Chondrocyte (in vitro differentiated cells): ENCODE measurements at regions not wholly inside any gene's neighbourhood (a gene's known extent, or its start where the extent isn't known, plus 50 kb on each side); places are given as distances from the start of the nearest gene placed in this dataset.
"Not testable (repeated sequence)": the region's sequence is repeated elsewhere in the genome, so short reads cannot be mapped to it uniquely, and the experiment has no call there.

Experiments
- DNase-seq: peaks from one replicate; pipeline ENCODE4 v3.0.0; 2021; ENCODE audit warnings: mixed read lengths, low spot score
- H3K27ac Mint-ChIP-seq: one replicate; pipeline ENCODE4 v1.8.0; 2021; ENCODE audit warnings: mild to moderate bottlenecking, moderate library complexity, mixed read lengths; ENCODE audit not compliant: unreplicated experiment
- H3K27me3 Mint-ChIP-seq: 2 replicates; pipeline ENCODE4 v1.8.0; 2021; ENCODE audit warnings: low read depth, mixed read lengths
- H3K36me3 Mint-ChIP-seq: 2 replicates; pipeline ENCODE4 v1.8.0; 2021; ENCODE audit warnings: low read depth, mixed read lengths
- H3K4me1 Mint-ChIP-seq: 2 replicates; pipeline ENCODE4 v1.8.0; 2021; ENCODE audit warnings: low read depth, mild to moderate bottlenecking, mixed read lengths
- H3K4me3 Mint-ChIP-seq: one replicate; pipeline ENCODE4 v1.8.0; 2021; ENCODE audit warnings: mild to moderate bottlenecking, moderate library complexity, mixed read lengths; ENCODE audit not compliant: unreplicated experiment
- H3K9me3 Mint-ChIP-seq: 2 replicates; pipeline ENCODE4 v1.8.0; 2021; ENCODE audit warnings: low read depth, mixed read lengths
- CTCF ChIP-seq: fragments of 200-600 bp; sonication (generic); IDR thresholded peaks from 2 replicates; pipeline ENCODE4 v1.5.0; 2021; ENCODE audit warnings: antibody characterized with exemption, mild to moderate bottlenecking, moderate library complexity

- Mint-ChIP-seq H3K4me3 (no peak overlapping the region), H3K27me3 (no peaks in the 10 kb centered on the region), H3K27ac (no peak overlapping the region), H3K36me3 (no peaks in the 10 kb centered on the region), H3K4me1 (peaks cover 5% of the 10 kb centered on the region), H3K9me3 (peaks cover 2% of the 10 kb centered on the region)
- no peak for DNase-seq
- no peak for TF ChIP-seq CTCF
These were observed 655.2 kb upstream of the NRG3 start for GRCh38 chr10:81219758-81220157.

GRCh38 chr10:81248886-81249285 is 626.1 kb upstream of the NRG3 start:
- no peaks in the 10 kb centered on the region for H3K36me3 Mint-ChIP-seq
- no peak overlapping the region for H3K4me3 Mint-ChIP-seq
- H3K27me3 Mint-ChIP-seq, result no peaks in the 10 kb centered on the region
- H3K9me3 Mint-ChIP-seq, result no peaks in the 10 kb centered on the region
- H3K4me1 Mint-ChIP-seq, result no peaks in the 10 kb centered on the region
- no peak for DNase-seq
- TF ChIP-seq CTCF, result no peak
- no peak overlapping the region for H3K27ac Mint-ChIP-seq

GRCh38 chr10:81251457-81252115 is 623.4 kb upstream of the NRG3 start:
- no peak overlapping the region for H3K27ac Mint-ChIP-seq
- H3K36me3 Mint-ChIP-seq, result no peaks in the 10 kb centered on the region
- H3K9me3 Mint-ChIP-seq, result no peaks in the 10 kb centered on the region
- no peak for TF ChIP-seq CTCF
- H3K4me1 Mint-ChIP-seq, result no peaks in the 10 kb centered on the region
- H3K27me3 Mint-ChIP-seq, result no peaks in the 10 kb centered on the region
- no peak overlapping the region for H3K4me3 Mint-ChIP-seq
- DNase-seq, result no peak

GRCh38 chr10:81264991-81265390 is 610.0 kb upstream of the NRG3 start:
- H3K36me3 Mint-ChIP-seq, H3K4me1 Mint-ChIP-seq, H3K27me3 Mint-ChIP-seq, DNase-seq, H3K27ac Mint-ChIP-seq, H3K4me3 Mint-ChIP-seq: not testable (repeated sequence)
- peaks cover 12% of the 10 kb centered on the region for H3K9me3 Mint-ChIP-seq

GRCh38 chr10:81270051-81270450 is 604.9 kb upstream of the NRG3 start:
- H3K9me3 Mint-ChIP-seq, result peaks cover 10% of the 10 kb centered on the region
- no peaks in the 10 kb centered on the region for H3K36me3 Mint-ChIP-seq
- no peak overlapping the region for H3K4me3 Mint-ChIP-seq
- H3K27me3 Mint-ChIP-seq, result no peaks in the 10 kb centered on the region
- H3K27ac Mint-ChIP-seq, result no peak overlapping the region
- TF ChIP-seq CTCF, result no peak
- no peak for DNase-seq
- no peaks in the 10 kb centered on the region for H3K4me1 Mint-ChIP-seq
